ENCODE measurements at regions not wholly inside any gene's neighbourhood (a gene's known extent, or its start where the extent isn't known, plus 50 kb on each side); places are given as distances from the start of the nearest gene placed in this dataset.
A peak's percentile ranks its signal among the peaks of the same experiment; 100 is the strongest.
"Not testable (repeated sequence)": the region's sequence is repeated elsewhere in the genome, so short reads cannot be mapped to it uniquely, and the experiment has no call there.

DNA sequence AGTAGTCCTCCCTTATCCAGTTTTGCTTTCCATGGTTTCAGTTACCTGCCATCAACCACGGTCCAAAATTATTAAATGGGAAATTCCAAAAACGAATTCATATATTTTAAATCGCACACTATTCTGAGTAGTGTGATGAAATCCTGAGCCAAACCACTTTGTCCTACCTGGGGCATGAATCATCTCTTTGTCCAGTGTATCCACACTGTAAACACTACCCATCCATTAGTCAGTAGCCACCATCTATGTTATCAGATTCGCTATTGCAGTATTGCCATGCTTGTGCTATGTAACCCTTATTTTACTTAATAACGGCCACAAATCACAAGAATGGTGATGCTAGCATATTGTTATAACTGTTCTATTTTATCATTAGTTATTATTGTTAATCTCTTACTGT is 704.6 kb downstream of the SMARCA1 start:
- no peak overlapping the region for H3K27ac ChIP-seq
- no peaks in the 10 kb centered on the region for H3K27me3 ChIP-seq
- H3K9me3 ChIP-seq = no peaks in the 10 kb centered on the region
- no peaks in the 10 kb centered on the region for H3K36me3 ChIP-seq
- TF ChIP-seq, protein P1, sequence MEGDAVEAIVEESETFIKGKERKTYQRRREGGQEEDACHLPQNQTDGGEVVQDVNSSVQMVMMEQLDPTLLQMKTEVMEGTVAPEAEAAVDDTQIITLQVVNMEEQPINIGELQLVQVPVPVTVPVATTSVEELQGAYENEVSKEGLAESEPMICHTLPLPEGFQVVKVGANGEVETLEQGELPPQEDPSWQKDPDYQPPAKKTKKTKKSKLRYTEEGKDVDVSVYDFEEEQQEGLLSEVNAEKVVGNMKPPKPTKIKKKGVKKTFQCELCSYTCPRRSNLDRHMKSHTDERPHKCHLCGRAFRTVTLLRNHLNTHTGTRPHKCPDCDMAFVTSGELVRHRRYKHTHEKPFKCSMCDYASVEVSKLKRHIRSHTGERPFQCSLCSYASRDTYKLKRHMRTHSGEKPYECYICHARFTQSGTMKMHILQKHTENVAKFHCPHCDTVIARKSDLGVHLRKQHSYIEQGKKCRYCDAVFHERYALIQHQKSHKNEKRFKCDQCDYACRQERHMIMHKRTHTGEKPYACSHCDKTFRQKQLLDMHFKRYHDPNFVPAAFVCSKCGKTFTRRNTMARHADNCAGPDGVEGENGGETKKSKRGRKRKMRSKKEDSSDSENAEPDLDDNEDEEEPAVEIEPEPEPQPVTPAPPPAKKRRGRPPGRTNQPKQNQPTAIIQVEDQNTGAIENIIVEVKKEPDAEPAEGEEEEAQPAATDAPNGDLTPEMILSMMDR (IDR thresholded peaks at IDR 0.05) = no peak
- no peaks in the 10 kb centered on the region for H3K4me1 ChIP-seq
- no peak for DNase-seq
- intact Hi-C loops (cut with DNase I) = no loop called here
- no peak overlapping the region for H3K9ac ChIP-seq (ENCODE audit: low read depth in 2 of 2, low read length in 2 of 2)
- no peak overlapping the region for H3K4me3 ChIP-seq

DNA sequence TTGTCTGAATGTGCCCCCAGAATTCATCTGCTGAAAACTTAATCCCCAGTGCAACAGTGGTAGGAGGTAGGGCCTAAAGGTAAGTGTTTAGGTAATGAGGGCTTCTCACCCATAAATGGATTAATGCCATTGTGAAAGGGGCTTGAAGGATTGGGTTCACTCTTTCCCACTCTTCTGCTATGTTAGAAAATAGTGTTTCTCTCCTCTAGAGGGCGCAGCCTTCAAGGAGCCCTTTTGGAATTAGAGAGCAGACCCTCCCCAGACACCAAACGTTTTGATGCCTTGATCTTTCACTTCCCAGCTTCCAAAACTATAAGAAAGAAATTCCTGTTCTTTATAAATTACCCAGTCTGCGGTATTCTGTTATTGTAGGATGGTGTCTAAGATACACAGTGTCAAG is 706.4 kb downstream of the SMARCA1 start:
- H3K27me3 ChIP-seq = no peaks in the 10 kb centered on the region
- intact Hi-C loops (cut with DNase I) = loop anchor here (2.0 kb wide), 1 partner anchor 158 kb away; no protein-coding TSS in a partner anchor
- TF ChIP-seq, protein P1 (IDR thresholded peaks at IDR 0.05) = peak; percentile 50
- no peaks in the 10 kb centered on the region for H3K4me1 ChIP-seq
- no peak overlapping the region for H3K9ac ChIP-seq (ENCODE audit: low read depth in 2 of 2, low read length in 2 of 2)
- no peak for DNase-seq
- no peaks in the 10 kb centered on the region for H3K36me3 ChIP-seq
- no peak overlapping the region for H3K4me3 ChIP-seq
- no peaks in the 10 kb centered on the region for H3K9me3 ChIP-seq
- no peak overlapping the region for H3K27ac ChIP-seq

DNA sequence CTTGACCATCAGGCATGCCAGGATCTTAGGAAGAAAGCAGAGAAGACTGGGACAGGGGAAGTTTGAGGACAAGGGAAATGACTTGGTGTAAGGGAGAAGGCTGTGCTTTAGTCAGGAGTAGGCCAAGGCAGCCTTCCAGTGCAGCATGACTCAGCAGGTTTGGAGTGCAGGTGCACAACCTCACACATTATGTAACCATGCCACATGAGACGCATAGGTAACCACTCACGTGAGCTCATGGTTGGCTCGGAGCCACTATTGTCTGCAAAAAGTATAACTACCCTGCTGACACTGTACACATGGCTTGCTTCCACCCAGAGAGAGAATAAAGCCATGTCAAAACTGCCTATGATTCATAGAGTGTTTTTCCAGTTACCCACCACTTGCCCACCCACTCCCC is 715.9 kb downstream of the SMARCA1 start:
- TF ChIP-seq, protein P1 (IDR thresholded peaks at IDR 0.05) = no peak
- Histone ChIP-seq H3K9ac (ENCODE audit: low read depth in 2 of 2, low read length in 2 of 2) (no peak overlapping the region), H3K36me3 (no peaks in the 10 kb centered on the region), H3K4me1 (no peaks in the 10 kb centered on the region), H3K27me3 (no peaks in the 10 kb centered on the region), H3K9me3 (no peaks in the 10 kb centered on the region), H3K27ac (no peak overlapping the region), H3K4me3 (no peak overlapping the region)
- DNase-seq = no peak
- intact Hi-C loops (cut with DNase I) = no loop called here

DNA sequence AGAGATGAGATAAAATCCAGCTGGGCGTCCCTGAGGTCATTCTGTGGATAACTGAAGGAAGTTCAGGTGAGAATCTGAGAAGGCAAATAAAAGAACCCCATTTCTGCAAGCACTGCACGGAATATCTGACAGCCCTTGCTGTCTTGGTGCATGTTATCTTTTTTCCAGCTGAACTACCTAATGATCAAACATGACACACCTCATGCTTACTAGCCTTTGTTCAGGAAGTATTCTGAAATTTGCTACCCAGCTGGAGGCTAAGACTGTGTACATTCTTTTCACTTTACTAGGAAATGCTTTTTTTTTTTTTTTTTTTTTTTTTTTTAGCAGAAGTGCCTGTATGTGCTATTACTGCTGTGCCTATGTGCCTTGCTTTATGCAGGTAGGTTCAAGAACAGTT is 718.1 kb downstream of the SMARCA1 start:
- H3K9me3 ChIP-seq = no peaks in the 10 kb centered on the region
- H3K27ac ChIP-seq = no peak overlapping the region
- TF ChIP-seq, protein P1 (IDR thresholded peaks at IDR 0.05) = no peak
- H3K4me1 ChIP-seq = no peaks in the 10 kb centered on the region
- intact Hi-C loops (cut with DNase I) = no loop called here
- no peak for DNase-seq
- H3K4me3 ChIP-seq = no peak overlapping the region
- no peaks in the 10 kb centered on the region for H3K36me3 ChIP-seq
- no peaks in the 10 kb centered on the region for H3K27me3 ChIP-seq
- no peak overlapping the region for H3K9ac ChIP-seq (ENCODE audit: low read depth in 2 of 2, low read length in 2 of 2)

DNA sequence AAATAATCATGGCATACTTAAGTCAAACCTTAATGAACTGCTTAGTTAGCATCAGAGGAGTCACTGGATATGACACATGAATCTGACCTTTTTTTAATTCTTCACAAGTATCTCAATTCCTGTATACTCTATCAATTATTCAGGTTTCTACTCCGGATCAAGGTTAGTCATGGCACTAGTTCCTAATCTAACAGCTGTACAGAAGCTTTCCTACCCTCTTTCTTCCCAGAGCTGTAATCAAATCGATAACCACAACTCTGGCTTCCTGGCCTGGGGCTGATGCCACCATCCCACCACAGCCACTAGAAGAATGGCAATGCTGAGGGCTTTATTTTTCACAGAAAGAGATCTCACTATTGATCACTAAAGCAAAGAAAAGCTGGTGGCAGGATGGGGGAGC is 718.5 kb downstream of the SMARCA1 start:
- H3K36me3 ChIP-seq = no peaks in the 10 kb centered on the region
- TF ChIP-seq, protein P1 (IDR thresholded peaks at IDR 0.05) = no peak
- intact Hi-C loops (cut with DNase I) = no loop called here
- no peak for DNase-seq
- no peaks in the 10 kb centered on the region for H3K9me3 ChIP-seq
- no peaks in the 10 kb centered on the region for H3K4me1 ChIP-seq
- H3K27me3 ChIP-seq = no peaks in the 10 kb centered on the region
- H3K9ac ChIP-seq (ENCODE audit: low read depth in 2 of 2, low read length in 2 of 2) = no peak overlapping the region
- H3K27ac ChIP-seq = no peak overlapping the region
- H3K4me3 ChIP-seq = no peak overlapping the region

DNA sequence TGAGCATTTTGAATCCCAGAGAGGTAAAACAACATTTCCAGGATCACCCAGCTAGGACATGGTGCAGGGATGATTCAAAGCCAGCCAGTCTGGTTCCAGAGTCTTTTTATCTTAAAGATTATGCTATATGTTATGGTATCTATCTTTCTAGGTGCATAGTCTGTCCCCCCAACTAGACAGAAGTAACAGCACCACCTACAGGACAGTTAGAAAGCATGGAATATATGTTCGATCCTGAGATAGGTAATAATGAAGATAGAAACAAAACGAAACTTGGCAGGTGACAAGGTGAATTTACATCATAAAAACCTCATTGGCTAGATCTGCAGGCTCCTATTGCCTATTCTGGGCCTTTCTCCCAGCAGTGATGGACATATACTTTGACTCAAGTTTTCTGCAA is 723.2 kb downstream of the SMARCA1 start:
- H3K4me3 ChIP-seq = no peak overlapping the region
- intact Hi-C loops (cut with DNase I) = no loop called here
- H3K9me3 ChIP-seq = no peaks in the 10 kb centered on the region
- no peaks in the 10 kb centered on the region for H3K4me1 ChIP-seq
- no peak overlapping the region for H3K9ac ChIP-seq (ENCODE audit: low read depth in 2 of 2, low read length in 2 of 2)
- no peak overlapping the region for H3K27ac ChIP-seq
- no peaks in the 10 kb centered on the region for H3K27me3 ChIP-seq
- no peak for DNase-seq
- TF ChIP-seq, protein P1 (IDR thresholded peaks at IDR 0.05) = no peak
- H3K36me3 ChIP-seq = no peaks in the 10 kb centered on the region

DNA sequence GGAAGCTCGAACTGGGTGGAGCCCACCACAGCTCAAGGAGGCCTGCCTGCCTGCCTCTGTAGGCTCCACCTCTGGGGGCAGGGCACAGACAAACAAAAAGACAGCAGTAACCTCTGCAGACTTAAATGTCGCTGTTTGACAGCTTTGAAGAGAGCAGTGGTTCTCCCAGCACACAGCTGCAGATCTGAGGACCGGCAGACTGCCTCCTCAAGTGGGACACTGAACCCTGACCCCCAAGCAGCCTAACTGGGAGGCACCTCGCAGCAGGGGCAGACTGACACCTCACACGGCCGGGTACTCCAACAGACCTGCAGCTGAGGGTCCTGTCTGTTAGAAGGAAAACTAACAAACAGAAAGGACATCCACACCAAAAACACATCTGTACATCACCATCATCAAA is 730.9 kb upstream of the ACTRT1 start:
- DNase-seq; H3K27ac ChIP-seq; H3K9ac ChIP-seq (ENCODE audit: low read depth in 2 of 2, low read length in 2 of 2); H3K4me3 ChIP-seq; H3K4me1 ChIP-seq; H3K27me3 ChIP-seq; intact Hi-C loops (cut with DNase I); H3K36me3 ChIP-seq; H3K9me3 ChIP-seq: not testable (repeated sequence)

Measured in colonic mucosa (tissue), 4 donors.